H1 (cell line): ENCODE measurements at regions not wholly inside any gene's neighbourhood (a gene's known extent, or its start where the extent isn't known, plus 50 kb on each side); places are given as distances from the start of the nearest gene placed in this dataset.

Experiments
- RFX5 ChIP-seq: IDR thresholded peaks from 2 replicates; pipeline ENCODE4 v1.6.1; 2011; ENCODE audit warnings: low read depth, low read length, improper control_type of control experiment, borderline replicate concordance
- TEAD4 ChIP-seq: IDR thresholded peaks from 2 replicates; pipeline ENCODE4 v1.6.1; 2012; ENCODE audit warnings: low read depth, low read length, inconsistent platforms, mixed read lengths

GRCh38 chrX:45524805-45525204 is 324.1 kb upstream of the DIPK2B start:
- no peak for TF ChIP-seq TEAD4
- no peak for TF ChIP-seq RFX5
